ENCODE measurements at regions not wholly inside any gene's neighbourhood (a gene's known extent, or its start where the extent isn't known, plus 50 kb on each side); places are given as distances from the start of the nearest gene placed in this dataset.
A peak's percentile ranks its signal among the peaks of the same experiment; 100 is the strongest.

DNA sequence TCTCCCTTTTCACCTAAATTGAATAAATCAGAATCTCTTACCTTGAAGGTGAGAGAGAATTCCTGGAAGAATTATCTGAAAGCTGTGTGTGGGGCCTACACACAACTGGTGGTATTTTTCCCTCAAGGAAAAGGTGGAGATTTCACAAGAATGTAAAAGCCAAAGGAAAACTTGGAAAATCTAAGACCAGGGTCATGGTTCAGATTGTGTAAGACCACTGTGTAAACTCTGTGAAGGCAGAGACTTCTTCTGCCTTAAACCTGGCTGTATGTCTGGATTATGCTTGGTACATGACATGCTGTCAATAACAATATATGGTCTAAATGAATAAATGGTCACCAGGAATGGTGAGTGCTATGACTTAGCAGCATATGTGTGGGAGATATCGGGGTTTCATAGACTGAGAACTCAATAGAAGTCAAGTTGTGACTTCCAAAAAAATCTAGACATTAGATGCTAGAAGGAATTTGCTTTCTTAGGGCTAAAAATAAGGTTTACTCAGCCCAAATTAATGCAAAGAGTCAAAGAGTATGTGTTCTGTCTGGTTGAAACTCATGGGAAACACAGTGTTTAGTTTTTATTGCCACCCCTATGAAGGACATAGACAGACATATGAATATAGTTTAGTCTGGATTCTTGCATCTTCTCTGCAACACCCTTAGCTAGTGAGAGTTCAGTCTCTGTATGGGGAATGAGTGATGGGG is 163.7 kb downstream of the SNAPC1 start:
- Histone ChIP-seq H3K9me3 (ENCODE audit: control insufficient read depth, low read depth, low read length) (no peaks in the 10 kb centered on the region), H3K27me3 (ENCODE audit: control insufficient read depth, insufficient read depth, low read length) (no peaks in the 10 kb centered on the region), H3K27ac (ENCODE audit: low read length) (no peak overlapping the region), H3K36me3 (ENCODE audit: control insufficient read depth, insufficient read depth, low read length) (no peaks in the 10 kb centered on the region), H3K4me1 (ENCODE audit: control insufficient read depth, insufficient read depth, low read length) (peaks cover 2% of the 10 kb centered on the region), H3K4me3 (ENCODE audit: low read length) (no peak overlapping the region)
- no CpG with 5 or more reads among the region's 1 CpG for WGBS (ENCODE audit: insufficient coverage, low lambda C conversion rate)
- DNase-seq: peak; percentile 31 to 54

DNA sequence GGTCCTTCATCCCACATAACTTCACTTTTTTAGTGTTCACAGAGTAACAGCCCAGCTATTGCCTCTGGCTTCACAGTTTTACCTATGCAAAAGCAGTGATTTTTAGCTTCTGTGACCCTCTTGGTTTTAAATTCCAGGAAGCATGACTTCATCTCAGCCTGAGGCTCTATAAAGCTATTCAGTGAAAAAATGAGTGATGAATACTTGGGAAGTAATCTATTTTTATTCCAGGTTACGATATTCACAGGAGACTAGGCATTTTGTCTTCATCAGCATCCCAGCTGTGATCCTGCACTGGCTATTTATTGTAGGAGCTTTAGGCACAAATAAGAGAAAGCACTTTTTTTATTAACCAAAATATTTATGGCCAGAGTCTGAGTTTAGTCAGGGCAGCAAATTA is 164.8 kb downstream of the SNAPC1 start:
- H3K27me3 ChIP-seq (ENCODE audit: control insufficient read depth, insufficient read depth, low read length): no peaks in the 10 kb centered on the region
- H3K4me3 ChIP-seq (ENCODE audit: low read length): no peak overlapping the region
- no peak overlapping the region for H3K27ac ChIP-seq (ENCODE audit: low read length)
- H3K36me3 ChIP-seq (ENCODE audit: control insufficient read depth, insufficient read depth, low read length): no peaks in the 10 kb centered on the region
- 60% methylated on average over 1 of the region's 1 CpG for WGBS (ENCODE audit: insufficient coverage, low lambda C conversion rate)
- peaks cover 2% of the 10 kb centered on the region for H3K4me1 ChIP-seq (ENCODE audit: control insufficient read depth, insufficient read depth, low read length)
- H3K9me3 ChIP-seq (ENCODE audit: control insufficient read depth, low read depth, low read length): no peaks in the 10 kb centered on the region
- DNase-seq: no peak

DNA sequence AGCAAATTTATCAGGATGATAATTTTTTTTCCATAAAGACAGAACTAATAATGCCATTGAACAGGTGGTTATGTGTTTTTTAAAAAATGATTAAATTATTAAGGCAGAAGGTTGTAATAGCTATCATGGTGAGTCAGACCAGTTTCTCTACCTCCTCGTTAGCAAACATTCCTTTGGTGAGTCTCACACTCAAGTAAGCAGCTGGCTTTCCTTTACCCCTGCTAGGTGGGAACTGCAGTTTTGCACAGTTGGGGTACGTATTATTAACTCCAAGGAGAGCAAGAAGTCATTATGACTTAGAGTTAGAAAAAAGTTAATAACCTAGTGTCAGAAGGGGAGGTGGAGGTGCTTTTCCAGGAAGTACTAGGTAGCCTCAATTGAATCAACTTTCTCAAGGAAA is 165.3 kb downstream of the SNAPC1 start:
- H3K4me3 ChIP-seq (ENCODE audit: low read length): no peak overlapping the region

DNA sequence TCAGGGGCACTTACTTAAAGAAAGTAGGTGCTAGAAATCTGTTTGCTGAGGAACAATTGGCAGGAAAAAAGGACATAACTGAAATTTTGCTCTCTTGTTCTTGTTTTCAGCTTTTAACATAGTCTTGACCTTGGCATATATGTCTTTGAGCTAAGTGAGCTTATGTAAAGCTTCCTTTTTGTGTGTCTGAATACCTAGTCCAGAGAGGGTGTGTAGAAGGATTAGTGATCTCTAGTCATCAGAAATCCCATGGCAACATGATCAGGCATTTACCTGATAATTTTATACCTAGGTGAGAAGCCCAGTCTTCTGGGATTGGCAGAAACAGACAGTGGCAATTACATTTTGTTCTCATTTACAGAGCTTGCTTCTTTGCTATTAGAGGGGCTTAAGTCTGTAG is 166.1 kb downstream of the SNAPC1 start:
- Histone ChIP-seq H3K4me1 (ENCODE audit: control insufficient read depth, insufficient read depth, low read length) (peaks cover 2% of the 10 kb centered on the region), H3K27me3 (ENCODE audit: control insufficient read depth, insufficient read depth, low read length) (no peaks in the 10 kb centered on the region), H3K36me3 (ENCODE audit: control insufficient read depth, insufficient read depth, low read length) (no peaks in the 10 kb centered on the region), H3K9me3 (ENCODE audit: control insufficient read depth, low read depth, low read length) (no peaks in the 10 kb centered on the region), H3K4me3 (ENCODE audit: low read length) (no peak overlapping the region), H3K27ac (ENCODE audit: low read length) (no peak overlapping the region)
- no peak for DNase-seq

More for the DNA sequence above, 165.3 kb downstream of the SNAPC1 start:
- DNase-seq: no peak
- H3K4me1 ChIP-seq (ENCODE audit: control insufficient read depth, insufficient read depth, low read length): peaks cover 2% of the 10 kb centered on the region
- no peaks in the 10 kb centered on the region for H3K36me3 ChIP-seq (ENCODE audit: control insufficient read depth, insufficient read depth, low read length)
- no peaks in the 10 kb centered on the region for H3K9me3 ChIP-seq (ENCODE audit: control insufficient read depth, low read depth, low read length)
- no peaks in the 10 kb centered on the region for H3K27me3 ChIP-seq (ENCODE audit: control insufficient read depth, insufficient read depth, low read length)
- WGBS (ENCODE audit: insufficient coverage, low lambda C conversion rate): no CpG with 5 or more reads among the region's 2 CpGs
- H3K27ac ChIP-seq (ENCODE audit: low read length): no peak overlapping the region

DNA sequence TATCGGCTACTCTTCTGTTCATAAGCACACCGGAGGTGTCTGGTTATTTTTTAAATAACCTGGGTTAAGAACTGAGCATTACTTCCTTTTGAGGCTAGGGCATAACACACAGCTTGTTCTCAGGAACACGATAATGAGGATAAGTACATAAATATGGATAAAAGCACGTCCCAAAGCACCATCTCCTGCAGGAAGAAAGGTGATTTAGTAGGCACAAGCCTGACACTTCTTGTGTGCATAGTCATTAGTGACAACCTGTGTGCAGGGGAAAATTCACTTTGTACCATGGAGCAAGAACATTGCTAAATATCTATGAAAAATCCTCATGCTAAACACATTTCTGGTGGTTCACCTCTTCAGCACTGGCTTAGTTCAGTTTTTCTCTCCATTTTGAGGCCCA is 166.5 kb downstream of the SNAPC1 start:
- Histone ChIP-seq H3K36me3 (ENCODE audit: control insufficient read depth, insufficient read depth, low read length) (no peaks in the 10 kb centered on the region), H3K27me3 (ENCODE audit: control insufficient read depth, insufficient read depth, low read length) (no peaks in the 10 kb centered on the region), H3K27ac (ENCODE audit: low read length) (no peak overlapping the region), H3K9me3 (ENCODE audit: control insufficient read depth, low read depth, low read length) (no peaks in the 10 kb centered on the region), H3K4me3 (ENCODE audit: low read length) (no peak overlapping the region), H3K4me1 (ENCODE audit: control insufficient read depth, insufficient read depth, low read length) (peaks cover 2% of the 10 kb centered on the region)
- DNase-seq: no peak
- WGBS (ENCODE audit: insufficient coverage, low lambda C conversion rate): no CpG with 5 or more reads among the region's 4 CpGs

DNA sequence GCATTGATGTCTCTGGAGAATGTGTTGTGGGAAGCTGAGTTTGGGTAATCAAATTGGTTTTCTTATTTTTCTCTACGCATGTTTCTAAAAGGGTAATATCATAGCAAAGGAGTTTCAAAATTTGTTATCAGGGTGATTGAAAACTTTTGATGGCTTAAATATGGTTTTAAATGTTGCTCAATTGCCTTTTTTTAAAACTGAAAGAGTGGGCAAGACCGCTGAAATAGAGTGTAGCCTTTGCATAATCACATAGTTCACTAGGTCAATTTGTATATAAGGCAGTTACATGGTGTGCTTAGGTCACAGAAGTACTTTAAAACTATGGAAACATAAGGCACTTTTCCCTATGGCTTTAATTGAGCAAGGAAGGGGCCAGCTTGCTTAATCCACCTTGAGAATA is 167.4 kb downstream of the SNAPC1 start:
- H3K27ac ChIP-seq (ENCODE audit: low read length): no peak overlapping the region
- H3K36me3 ChIP-seq (ENCODE audit: control insufficient read depth, insufficient read depth, low read length): no peaks in the 10 kb centered on the region
- no peak for DNase-seq
- H3K27me3 ChIP-seq (ENCODE audit: control insufficient read depth, insufficient read depth, low read length): no peaks in the 10 kb centered on the region
- H3K4me1 ChIP-seq (ENCODE audit: control insufficient read depth, insufficient read depth, low read length): peaks cover 2% of the 10 kb centered on the region
- 0% methylated on average over 1 of the region's 2 CpGs for WGBS (ENCODE audit: insufficient coverage, low lambda C conversion rate)
- H3K9me3 ChIP-seq (ENCODE audit: control insufficient read depth, low read depth, low read length): no peaks in the 10 kb centered on the region
- H3K4me3 ChIP-seq (ENCODE audit: low read length): no peak overlapping the region

DNA sequence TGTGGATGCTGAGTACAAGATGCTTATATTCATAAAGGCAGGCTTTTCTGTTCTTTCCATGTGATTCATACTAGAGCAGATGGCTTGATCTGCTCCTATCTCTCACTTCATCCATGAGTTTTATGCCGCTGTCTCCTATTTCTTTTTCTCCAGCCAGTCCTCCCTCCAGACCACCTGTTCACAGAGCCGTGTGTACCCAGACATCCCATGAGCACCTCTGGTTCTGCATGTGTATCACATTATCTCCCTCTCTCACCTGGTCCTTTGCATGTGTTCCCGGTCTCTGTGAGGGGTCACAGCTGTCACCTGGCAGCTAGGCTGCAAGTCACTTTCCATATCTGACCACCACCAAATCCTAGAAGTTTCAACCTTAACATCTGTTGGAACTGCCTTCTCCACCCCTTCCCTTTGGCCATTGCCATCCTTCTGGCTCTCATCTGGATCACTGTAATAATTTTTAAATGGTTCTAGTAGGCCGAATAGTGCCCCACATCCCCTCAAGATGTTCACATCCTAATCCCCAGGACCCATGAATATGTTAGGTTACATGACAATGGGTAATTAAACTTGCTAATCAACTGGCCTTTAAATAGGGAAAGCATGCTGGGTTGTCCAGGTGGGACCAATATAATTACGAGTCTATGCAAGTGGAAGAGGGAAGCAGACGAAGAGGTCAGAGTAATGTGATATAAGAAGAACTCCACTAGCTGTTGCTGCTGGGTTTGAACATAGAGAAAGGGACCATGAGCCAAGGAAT is 168.1 kb downstream of the SNAPC1 start:
- Histone ChIP-seq H3K27ac (ENCODE audit: low read length) (no peak overlapping the region), H3K9me3 (ENCODE audit: control insufficient read depth, low read depth, low read length) (no peaks in the 10 kb centered on the region), H3K4me3 (ENCODE audit: low read length) (no peak overlapping the region), H3K4me1 (ENCODE audit: control insufficient read depth, insufficient read depth, low read length) (no peaks in the 10 kb centered on the region), H3K27me3 (ENCODE audit: control insufficient read depth, insufficient read depth, low read length) (no peaks in the 10 kb centered on the region), H3K36me3 (ENCODE audit: control insufficient read depth, insufficient read depth, low read length) (no peaks in the 10 kb centered on the region)
- 88% methylated on average over 2 of the region's 6 CpGs for WGBS (ENCODE audit: insufficient coverage, low lambda C conversion rate)
- DNase-seq: no peak

DNA sequence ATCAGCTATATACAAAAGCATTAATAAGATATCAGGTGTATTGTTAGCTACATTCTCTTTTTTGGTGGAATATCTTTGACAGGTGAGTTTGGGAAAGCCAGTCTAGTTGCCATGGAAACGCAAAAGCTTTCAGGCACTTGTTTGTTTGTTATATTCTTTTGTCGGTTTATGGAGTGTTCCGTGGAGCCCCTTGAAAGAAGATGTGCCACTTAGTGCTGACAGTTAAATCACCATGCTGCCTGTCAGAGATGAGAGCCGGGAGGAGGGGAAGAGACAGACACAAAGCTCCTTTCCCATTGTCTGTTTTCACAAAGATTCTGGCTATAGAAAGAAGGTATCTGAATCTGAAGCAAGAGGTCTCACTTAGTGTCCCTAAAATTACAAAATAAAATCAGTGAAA is 170.8 kb downstream of the SNAPC1 start:
- Histone ChIP-seq H3K36me3 (ENCODE audit: control insufficient read depth, insufficient read depth, low read length) (no peaks in the 10 kb centered on the region), H3K27me3 (ENCODE audit: control insufficient read depth, insufficient read depth, low read length) (no peaks in the 10 kb centered on the region), H3K9me3 (ENCODE audit: control insufficient read depth, low read depth, low read length) (no peaks in the 10 kb centered on the region), H3K27ac (ENCODE audit: low read length) (no peak overlapping the region), H3K4me1 (ENCODE audit: control insufficient read depth, insufficient read depth, low read length) (no peaks in the 10 kb centered on the region), H3K4me3 (ENCODE audit: low read length) (no peak overlapping the region)
- no peak for DNase-seq
- WGBS (ENCODE audit: insufficient coverage, low lambda C conversion rate): no CpG with 5 or more reads among the region's 4 CpGs

DNA sequence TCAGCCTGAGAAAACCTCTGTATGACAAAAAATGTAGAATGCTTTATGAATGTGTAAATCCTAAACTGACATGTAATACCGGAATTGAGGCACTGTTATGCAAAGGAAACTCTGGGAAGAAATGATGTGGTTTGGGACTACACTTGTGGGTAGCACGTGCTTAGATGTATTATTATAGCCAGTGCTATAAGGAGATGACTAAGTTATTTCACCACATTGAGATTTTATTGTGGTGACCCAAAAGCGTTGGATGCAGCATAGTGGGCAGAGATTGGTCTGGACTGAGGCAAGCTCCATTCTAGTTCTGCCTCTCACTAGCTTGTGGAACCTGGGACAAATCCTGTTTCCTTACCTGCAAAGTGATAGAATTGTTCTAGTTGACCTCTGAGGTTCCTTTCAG is 172.2 kb downstream of the SNAPC1 start:
- no peaks in the 10 kb centered on the region for H3K4me1 ChIP-seq (ENCODE audit: control insufficient read depth, insufficient read depth, low read length)
- WGBS (ENCODE audit: insufficient coverage, low lambda C conversion rate): no CpG with 5 or more reads among the region's 3 CpGs
- no peaks in the 10 kb centered on the region for H3K27me3 ChIP-seq (ENCODE audit: control insufficient read depth, insufficient read depth, low read length)
- no peak overlapping the region for H3K27ac ChIP-seq (ENCODE audit: low read length)
- no peak for DNase-seq
- H3K36me3 ChIP-seq (ENCODE audit: control insufficient read depth, insufficient read depth, low read length): no peaks in the 10 kb centered on the region
- no peak overlapping the region for H3K4me3 ChIP-seq (ENCODE audit: low read length)
- H3K9me3 ChIP-seq (ENCODE audit: control insufficient read depth, low read depth, low read length): no peaks in the 10 kb centered on the region

DNA sequence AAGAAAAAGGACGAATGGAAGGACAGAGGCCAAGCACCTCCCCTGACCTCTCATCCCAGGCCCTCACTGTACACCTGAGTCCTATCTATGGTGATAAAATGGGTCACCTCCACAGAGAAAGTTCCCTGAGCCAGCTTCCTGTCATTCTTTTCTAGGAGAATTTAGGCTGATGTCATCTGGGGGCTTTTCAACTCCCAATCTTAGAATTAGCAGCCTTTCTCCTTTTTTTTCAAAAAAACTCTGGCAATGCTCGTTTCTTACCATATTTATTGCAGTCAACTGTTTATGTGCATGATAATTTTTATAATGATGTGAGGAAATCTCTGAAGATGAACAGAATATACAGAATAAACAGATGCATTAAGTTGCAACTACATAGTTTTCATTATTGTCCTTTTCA is 177.6 kb downstream of the SNAPC1 start:
- no peaks in the 10 kb centered on the region for H3K4me1 ChIP-seq (ENCODE audit: control insufficient read depth, insufficient read depth, low read length)
- H3K4me3 ChIP-seq (ENCODE audit: low read length): no peak overlapping the region
- H3K27ac ChIP-seq (ENCODE audit: low read length): no peak overlapping the region
- no peaks in the 10 kb centered on the region for H3K9me3 ChIP-seq (ENCODE audit: control insufficient read depth, low read depth, low read length)
- H3K27me3 ChIP-seq (ENCODE audit: control insufficient read depth, insufficient read depth, low read length): no peaks in the 10 kb centered on the region
- WGBS (ENCODE audit: insufficient coverage, low lambda C conversion rate): no CpG with 5 or more reads among the region's 2 CpGs
- no peak for DNase-seq
- no peaks in the 10 kb centered on the region for H3K36me3 ChIP-seq (ENCODE audit: control insufficient read depth, insufficient read depth, low read length)

Data from large intestine (tissue), 3 donors.